GM18502 (cell line): ENCODE measurements at regions not wholly inside any gene's neighbourhood (a gene's known extent, or its start where the extent isn't known, plus 50 kb on each side); places are given as distances from the start of the nearest gene placed in this dataset.

Experiments used
- ATAC-seq: cut with Tn5 transposase; IDR thresholded peaks from one replicate; pipeline ENCODE4 v1.9.1; 2021; ENCODE audit warnings: mild to moderate bottlenecking; ENCODE audit not compliant: unreplicated experiment, poor library complexity

DNA sequence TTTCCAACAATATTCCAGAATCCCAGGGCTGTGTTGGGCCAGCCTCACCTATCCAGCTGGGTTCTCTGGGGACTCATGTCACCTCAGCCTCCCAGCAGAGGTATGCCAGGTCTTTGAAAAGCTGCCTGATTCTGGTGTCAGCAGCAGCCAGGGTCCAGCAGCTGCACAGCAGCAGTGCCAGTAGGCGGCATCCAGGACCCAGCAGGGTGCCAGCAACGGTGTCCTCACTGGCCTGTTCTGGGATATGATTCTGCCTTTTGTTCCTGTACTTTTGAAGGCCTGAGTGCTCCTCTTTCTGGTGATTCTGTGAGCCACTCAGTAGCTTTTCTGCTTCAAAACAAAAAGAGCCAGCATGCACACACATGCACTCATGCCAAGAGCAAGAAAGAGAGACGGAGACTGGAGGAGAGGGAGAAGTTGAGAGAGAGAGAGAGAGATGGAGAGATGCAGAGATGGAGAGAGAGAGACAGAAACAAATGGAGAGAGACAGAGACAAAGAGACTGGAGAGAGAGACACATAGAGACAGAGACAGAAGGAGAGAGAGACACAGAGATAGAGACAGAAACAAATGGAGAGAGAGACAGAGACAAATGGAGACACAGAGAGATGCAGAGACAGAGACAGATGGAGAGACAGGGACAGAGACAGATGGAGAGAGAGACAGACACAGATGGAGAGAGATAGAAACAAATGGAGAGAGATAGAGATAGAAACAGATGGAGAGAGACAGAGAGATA lies 205.7 kb downstream of the UACA start:
- no peak for ATAC-seq

DNA sequence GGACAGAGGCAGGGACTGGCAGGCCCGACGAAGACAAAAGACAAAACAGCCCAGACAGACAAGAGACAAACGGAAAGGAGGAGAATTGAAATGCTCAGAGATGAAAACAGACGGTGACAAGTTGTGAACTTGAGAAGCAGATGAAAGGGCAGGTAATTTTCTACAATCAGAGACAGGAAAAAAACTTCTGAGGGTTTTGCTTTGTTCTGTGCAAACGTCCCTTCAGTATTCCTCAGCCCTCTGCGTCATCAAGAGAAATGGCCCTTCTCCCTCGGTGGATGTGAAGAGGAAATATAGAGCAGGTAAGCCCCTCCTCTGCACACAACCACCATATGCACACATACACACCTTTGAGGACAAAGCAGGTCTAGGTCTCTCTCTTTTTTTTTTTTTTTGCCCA lies 206.6 kb downstream of the UACA start:
- no peak for ATAC-seq

DNA sequence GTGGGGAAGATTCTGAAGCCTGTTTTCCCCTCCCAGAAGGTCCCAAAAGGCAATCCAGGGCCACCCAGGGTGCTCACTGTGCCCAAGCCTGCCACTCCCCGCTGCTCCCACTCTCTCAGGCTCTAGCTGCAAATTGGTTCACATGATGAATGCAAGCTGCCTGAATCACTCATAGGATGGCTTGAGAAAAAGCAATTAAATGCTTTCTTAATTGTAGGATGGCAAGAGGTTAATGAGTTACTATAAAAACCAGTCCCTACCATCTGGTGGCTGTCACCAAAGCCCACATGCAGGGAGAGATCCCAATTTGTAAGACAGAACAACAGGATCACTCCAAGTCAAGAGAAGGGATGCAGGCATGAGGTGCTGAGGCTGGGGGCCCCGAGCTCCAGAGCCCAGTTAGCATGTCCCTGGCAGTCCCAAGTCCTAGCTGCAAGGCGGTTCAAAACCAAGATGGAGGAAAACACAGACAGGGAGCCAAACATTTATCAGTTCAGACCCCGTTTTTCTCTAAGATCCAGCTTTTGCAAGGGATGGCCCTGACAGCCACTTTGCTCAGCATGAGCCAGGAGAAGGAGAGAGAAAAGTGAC lies 207.1 kb downstream of the UACA start:
- no peak for ATAC-seq

DNA sequence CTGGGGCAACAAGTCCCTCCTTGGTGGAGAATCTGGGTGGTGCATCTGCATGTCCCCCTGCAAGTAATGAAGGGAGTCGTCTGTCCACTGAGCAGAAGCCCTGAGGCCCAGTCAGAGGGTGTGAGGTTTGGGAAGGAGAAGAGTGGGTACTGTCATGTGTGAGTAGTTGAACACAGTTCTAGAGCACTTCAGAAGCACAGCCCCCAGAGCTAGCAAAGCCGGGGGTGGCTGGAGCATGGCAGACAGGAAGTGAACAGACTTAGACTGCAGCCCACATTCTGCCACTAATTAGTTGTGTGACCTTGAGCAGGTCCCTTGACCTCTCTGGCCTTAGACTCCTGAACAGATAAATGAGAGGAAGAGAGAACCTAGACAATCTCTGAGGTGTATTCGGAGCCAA lies 207.6 kb downstream of the UACA start:
- ATAC-seq, result no peak

DNA sequence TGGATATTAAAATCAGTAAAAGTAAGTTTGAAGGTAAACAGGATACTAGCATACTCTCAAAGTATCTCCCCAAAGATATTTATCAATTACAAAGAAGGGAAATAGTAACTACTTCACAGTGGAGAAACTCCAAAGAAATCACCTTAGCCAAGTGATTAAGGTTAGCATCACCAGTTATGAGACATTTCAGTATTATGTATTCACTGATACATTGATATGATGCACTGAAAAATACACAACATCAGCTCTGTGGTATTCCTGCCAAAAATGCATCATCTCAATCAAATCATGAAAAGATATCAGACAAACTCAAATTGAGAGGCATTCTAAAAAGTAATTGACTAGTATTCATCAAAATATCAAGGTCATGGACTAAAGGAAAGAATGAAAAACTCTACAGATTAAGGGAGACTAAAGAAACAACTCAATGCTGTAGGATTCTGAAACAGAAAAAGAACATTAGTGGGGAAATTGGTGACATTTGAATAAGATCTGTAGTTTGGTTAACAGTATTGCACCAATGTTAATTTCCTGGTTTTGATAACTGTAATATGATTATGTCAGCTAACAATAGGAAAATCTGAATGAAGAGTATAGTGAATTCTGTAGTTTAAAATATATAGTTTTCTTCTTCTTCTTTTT lies 215.4 kb downstream of the UACA start:
- no peak for ATAC-seq

DNA sequence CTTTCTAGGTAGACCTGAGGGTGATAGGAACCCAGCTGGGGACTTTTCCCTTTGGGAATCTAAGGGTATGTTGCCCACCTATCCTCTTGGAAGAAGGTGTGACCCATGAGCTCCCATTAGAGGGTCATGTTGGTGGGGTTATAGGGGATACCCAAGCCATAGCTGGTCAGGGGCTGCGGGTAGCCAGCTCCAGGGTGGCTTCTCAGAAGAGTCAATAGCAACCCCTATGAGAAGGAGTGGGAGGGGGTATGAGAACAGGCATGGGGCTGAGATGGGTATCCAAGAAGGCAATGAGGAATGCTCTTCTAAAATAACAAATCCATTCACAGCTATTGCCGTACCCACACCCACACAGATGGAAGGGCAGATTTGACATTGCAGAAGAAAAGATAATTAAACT lies 217.8 kb downstream of the UACA start:
- ATAC-seq, result no peak

DNA sequence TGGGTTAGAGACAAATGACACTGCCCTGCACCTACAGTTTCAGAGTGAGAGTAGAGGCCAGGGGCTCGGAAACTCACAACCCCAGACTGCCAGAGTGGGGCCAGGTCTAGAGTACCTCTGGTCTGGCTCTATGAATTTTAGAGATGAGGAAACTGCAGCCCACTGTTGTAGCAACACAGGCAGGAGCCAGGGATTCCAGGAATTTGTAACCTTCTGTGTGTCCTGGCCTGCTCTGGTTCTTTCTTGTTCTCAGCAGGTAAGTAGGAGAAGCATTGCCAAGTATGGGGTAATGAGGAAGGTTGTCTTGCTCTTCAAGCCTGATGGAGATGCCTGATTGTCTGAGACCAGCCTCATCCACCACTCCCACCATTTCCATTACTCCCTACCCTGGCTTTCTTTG lies 221.8 kb downstream of the UACA start:
- ATAC-seq, result no peak

DNA sequence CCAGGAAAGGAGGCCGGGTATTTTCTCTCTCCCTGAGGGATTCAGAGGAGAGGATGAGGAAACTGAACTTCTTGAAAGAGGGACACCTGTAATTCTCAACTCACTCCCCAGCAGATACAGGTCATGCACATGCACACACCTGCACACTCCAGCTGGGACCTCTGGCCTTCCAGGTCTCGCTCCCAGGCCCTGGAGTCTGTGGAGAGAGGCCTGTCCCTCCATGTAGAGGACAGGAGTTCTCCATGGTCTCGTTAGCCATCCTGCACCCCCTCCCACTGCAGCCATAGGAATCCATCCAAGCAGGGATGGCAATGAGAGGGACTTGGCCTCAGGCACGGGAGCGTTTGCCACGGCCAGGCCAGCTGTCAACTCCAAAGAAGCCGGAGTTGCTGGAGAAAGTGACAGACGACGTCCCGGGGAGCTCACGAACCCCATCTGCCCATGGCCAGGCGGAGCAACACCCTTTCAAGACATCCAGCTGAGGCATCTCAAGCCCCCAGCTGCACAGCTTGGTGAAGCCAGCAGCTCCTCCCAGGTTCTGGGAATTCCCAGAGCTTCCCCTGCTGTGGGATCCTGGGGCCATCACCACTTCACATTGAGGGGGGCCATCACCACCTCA lies 223.3 kb downstream of the UACA start:
- no peak for ATAC-seq

DNA sequence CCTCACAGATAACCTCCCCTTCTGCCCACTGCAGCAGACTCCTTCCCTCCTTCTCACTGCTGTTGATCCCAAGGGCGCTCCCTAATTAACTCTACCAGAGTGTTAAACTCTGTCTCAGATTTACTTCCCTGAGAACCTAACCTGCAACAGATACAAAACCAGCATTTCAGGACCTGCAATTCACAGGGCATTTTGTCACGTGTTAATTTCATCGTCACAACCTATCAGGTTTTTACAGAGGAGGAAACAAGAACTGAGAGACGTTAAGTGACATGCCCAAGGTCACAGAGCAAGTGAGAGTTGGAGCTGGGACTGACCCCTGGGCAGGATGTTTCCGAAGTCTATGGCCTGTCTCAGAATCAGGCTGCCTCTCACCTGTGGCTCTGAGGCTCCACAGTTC lies 223.9 kb downstream of the UACA start:
- ATAC-seq, result no peak

DNA sequence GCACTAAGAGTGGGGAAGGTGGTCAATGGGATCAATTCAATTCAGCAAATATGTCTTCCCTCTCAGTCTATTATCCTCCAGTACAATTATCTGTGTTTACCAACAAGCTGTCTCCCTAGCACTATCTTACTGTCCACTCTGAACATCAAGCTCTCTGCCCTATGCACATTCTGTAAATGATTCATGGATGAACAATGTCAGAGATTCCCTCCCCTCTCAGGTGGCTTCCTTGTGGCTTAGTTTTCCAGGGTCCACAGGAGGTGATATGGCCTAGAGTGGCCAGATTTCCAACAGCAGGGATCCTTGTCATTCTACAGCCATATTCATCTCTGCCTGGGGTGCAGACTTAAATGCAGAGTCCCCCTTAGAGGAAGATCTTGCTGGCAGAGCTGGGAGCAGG lies 225.1 kb downstream of the UACA start:
- ATAC-seq, result no peak

DNA sequence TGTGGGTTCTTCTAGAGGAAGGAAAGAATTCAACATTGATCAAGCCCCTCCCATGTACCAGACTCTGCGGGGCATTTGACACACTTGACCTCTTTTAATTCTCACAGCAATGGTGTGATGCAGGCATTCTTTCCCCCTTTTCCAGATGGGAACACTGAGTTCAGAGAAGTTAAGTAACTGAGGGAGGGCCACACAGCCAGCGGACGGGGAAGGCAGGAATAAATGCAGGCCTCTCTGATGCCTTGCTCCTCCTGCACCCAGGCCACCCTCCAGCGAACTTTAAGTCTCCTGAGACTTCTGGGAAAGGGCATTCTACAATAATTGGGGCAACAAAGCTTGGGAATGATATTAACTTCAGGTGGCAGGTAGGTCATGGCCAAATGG lies 227.4 kb downstream of the UACA start:
- no peak for ATAC-seq

DNA sequence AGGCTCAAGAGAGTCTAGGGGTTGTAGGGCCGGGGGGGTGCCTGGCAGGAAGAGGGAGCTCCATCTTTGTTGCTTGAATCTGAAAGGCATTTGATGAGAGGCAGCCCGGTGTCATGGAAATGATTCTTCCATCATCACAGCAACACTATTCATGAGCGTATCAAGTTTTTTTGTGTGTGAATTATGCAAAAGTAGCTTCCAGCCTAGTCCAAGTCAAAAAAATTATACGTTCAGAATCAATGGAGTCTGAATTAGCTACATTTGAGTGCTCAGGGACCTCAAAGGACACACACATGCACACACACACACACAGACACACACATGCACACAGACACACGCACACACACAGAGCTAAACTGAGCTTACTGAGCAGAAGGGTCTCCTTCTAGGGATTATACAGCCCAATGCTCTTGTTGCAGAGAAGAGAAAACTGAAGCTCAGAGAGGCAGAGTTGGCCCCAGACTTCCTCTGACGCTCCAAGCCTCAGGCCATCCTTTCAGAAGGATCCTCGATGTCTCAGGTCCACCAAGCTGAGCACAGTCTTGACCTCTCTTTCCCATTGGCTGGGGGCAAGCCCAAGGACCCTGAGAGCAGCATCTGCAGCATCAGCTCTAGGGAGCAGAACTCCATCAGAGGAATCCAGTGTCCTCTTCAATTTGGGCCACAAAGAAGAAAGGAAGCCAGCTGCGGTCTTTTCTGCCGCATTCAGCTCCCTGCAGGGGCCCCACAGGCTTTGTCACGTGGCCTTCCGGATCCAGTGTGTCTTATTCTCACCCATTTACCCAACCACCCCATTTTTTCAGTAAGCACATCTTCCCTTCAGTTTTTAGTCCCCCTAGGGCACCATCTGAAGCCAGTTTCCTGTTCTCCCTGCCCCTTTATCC lies 228.0 kb downstream of the UACA start:
- ATAC-seq, result no peak

DNA sequence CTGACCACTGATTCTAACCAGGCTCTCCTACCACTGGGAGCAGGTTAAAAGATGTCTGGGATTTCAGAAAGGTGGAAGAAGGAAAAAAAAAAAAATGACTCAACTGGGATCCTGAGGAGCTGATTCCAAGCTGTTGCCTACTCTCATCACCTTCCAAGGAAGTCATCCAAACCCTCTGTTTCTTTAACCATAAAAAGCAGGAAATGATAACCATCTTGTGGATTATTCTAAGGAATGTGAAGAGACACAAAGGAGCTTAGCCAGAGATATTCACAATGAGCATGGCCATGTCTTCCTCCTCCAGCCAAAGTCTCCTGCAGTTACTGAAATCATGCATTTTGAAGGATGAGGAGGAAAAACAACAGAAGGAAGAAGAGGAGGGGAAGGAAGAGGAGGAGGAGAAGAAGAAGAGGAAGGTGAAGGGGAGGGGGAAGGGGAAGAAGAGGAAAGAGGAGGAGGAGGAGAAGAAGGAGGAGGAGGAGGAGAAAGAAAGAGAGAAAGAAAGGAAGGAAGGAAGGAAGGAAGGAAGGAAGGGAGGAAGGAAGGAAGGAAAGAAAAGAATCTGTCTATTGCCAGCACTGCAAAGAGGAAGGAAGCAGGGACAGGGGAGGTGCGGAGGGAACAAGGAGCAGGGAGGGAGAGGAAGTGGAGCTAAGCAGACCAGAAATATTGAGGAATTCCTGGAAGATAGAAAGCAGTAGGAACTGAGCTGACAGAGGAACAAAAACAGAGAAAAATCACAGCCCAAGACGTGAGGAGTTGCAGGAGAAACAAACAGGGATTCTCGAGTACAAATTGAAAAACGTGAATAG lies 229.2 kb downstream of the UACA start:
- ATAC-seq, result no peak

DNA sequence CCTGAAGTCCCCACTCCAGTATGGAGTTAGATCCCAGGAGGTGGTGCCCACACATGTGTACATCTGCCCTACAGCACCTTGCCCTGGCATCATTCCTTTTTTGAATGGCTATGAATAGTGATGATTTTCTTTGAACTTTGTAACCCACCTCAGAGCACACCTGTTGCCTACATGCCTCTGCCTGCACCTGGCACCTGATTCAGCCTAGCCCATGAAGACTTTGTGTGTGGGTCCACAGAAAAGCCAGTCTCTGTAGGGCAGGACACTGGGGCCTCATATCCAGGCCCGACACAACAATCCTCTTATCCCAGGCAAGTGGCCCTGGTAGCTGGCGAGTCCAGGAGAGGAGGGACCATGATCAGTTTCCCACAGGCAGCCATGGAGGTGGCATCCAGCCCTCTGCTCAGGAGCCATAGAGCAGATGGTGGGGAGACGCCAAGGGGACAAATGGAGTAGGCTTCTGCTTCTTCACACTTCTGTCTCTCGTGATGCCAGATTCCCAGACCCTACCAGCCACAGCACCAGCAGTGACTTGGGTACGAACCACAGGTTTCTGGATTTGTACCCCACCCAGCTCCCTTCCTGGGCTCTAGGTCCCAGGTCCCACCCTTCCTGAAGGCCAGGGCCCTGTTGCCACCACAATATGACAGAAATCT lies 230.7 kb downstream of the UACA start:
- ATAC-seq, result no peak

DNA sequence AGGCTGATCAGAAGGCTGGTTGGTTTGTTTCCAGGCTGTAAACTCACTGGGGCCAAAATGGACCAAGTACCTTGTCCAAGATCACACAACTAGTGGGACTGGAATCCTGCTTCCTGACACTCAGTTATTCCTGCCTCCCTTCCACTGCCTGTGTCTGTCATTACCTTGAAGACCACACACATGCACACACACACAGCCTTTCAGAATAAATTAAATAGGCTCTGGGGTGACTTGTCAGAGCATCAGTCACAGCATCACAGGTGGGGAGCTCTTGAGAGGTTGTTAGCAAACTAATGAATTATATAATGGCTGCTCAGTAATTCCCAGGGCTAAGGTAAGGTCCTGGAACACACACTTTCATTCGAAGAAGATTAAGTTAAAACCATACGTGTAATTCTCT lies 231.8 kb downstream of the UACA start:
- ATAC-seq, result no peak

DNA sequence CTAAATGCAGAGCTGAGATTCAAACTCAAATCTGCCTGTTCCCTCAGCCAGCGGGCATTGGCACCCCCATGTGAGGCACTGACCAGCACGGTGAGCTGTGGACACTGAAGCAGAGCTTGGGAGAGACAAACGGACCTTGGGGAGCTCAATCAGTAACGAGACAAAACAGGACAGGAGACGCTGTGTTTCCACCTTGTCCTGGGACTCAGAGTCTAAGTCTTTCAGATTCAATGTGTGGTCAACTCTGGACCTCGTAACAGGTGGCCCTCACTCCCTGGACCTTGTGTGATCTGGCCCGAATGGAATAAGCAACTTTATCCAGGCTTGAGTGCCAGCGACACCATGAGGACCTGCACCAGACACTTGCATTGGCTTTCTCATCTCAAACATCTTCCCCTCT lies 232.5 kb downstream of the UACA start:
- ATAC-seq, result no peak

DNA sequence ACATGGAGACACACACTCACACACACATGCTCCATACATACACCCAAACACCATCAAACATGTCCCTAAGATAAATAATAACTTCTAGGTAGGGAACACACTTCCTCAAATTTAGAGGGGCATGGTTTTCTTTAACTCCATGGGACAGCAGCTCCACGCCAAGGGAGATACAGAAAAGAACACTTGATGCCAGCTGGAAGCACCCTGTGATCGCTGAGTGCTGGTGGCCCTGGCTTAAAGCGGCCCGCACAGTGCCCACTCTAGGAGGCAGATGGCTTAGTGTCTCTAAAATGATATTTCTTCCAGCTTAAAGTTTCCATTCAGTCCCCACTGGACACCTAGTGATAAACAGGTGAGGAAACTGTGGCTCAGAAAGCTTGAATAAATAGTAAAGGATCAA lies 232.9 kb downstream of the UACA start:
- ATAC-seq, result no peak

DNA sequence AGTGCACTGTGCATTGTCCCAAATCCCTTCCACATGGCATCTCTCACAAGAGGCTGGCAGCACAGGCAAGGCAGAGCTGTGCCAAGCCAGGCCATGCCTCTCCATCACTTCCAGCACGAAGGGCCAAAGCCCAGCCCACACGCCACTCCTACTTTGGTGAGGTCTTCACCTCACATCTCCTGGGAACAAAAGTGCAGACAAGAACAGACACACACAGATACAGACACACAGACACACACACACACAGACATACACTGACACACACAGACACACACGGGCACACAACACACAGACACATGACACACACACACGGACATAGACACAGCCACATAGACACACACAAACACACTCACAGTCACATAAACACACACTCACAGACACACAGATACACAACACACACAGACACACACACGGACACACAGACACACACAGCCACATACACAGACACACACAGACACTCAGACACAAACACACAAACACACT lies 233.3 kb downstream of the UACA start:
- no peak for ATAC-seq

DNA sequence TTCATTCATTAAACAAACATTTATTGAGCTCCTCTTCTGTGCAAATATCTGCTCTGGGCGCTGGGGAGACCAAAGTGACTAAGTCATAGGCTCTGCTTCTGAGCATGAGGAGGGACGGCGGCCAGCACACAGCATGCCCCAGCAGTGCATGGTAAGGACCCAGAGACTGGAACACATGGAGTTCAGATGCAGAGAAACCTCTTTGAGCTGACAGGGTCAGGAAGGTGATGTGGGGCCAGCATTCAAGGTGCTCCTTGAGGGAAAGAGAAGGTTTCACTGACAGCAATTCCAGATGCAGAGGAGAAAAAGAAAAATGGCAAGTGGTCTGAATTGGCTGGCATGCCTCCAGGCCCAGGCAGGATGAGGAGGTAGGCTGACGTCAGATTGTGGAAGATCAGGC lies 234.5 kb downstream of the UACA start:
- no peak for ATAC-seq
